Heart right ventricle (tissue), 16 donors: ENCODE measurements at regions not wholly inside any gene's neighbourhood (a gene's known extent, or its start where the extent isn't known, plus 50 kb on each side); places are given as distances from the start of the nearest gene placed in this dataset.

Source experiments
- ATAC-seq, 8 donors: fragments of 200-7000 bp; cut with Tn5 transposase; one replicate each; pipeline ENCODE4 v1.9.1; 2020; ENCODE audit warnings: mild to moderate bottlenecking in 8 of 8, moderate library complexity in 8 of 8, moderate number of reproducible peaks in 1 of 8
- DNase-seq, 2 donors: peaks; one replicate each; pipeline ENCODE4 v3.0.0-alpha.2; 2020
- H3K27ac ChIP-seq, 10 donors: fragments of 200-600 bp; sonication (generic) in 2 of 10; one replicate each; pipeline versions ENCODE4 v1.5.0 to v1.8.0; 2020 to 2022; ENCODE audit warnings: mild to moderate bottlenecking in 3 of 10
- H3K27me3 ChIP-seq, 7 donors: fragments of 200-600 bp; one replicate each; pipeline ENCODE4 v1.8.0; 2021 to 2022; ENCODE audit warnings: mild to moderate bottlenecking in 2 of 7
- H3K36me3 ChIP-seq, 9 donors: fragments of 200-600 bp; sonication (generic) in 1 of 9; one replicate each; pipeline versions ENCODE4 v1.5.0 to v1.8.0; 2020 to 2022; ENCODE audit warnings: mild to moderate bottlenecking in 2 of 9
- H3K4me1 ChIP-seq, 9 donors: fragments of 200-600 bp; sonication (generic) in 1 of 9; one replicate each; pipeline versions ENCODE4 v1.5.0 to v1.8.0; 2020 to 2022; ENCODE audit warnings: mild to moderate bottlenecking in 4 of 9
- H3K4me3 ChIP-seq, 10 donors: fragments of 200-600 bp; sonication (generic) in 2 of 10; one replicate each; pipeline versions ENCODE4 v1.5.0 to v1.8.0; 2020 to 2022; ENCODE audit warnings: mild to moderate bottlenecking in 7 of 10, moderate library complexity in 2 of 10
- H3K9me3 ChIP-seq, 11 donors: fragments of 200-600 bp in 10 of 11; sonication (generic) in 2 of 11; one replicate each; pipeline versions ENCODE4 v1.5.0 to v1.8.0; 2013 to 2022; ENCODE audit warnings: mild to moderate bottlenecking in 2 of 11, control low read depth in 1 of 11, moderate library complexity in 1 of 11
- CTCF ChIP-seq, 9 donors: fragments of 200-600 bp; sonication (generic) in 2 of 9; IDR thresholded peaks; one replicate each; pipeline versions ENCODE4 v1.5.0 to v1.8.0; 2021 to 2022; ENCODE audit warnings: antibody characterized with exemption in 9 of 9, mild to moderate bottlenecking in 5 of 9, moderate library complexity in 1 of 9
- WGBS, 2 donors: extraction: QIAGEN DNeasy Blood & Tissue Kit; methylation state at CpG; one replicate each; pipeline ENCODE4 v1.1.7; 2013; ENCODE audit warnings: inconsistent platforms in 1 of 2; 5-methylcytosine and 5-hydroxymethylcytosine counted together
- intact Hi-C, 10 donors: fragments of 100-400 bp; cut with DNase I; formaldehyde crosslinking; loops; one replicate each; pipeline versions ENCODE4 v1.11.1 to v1.14.2; 2022
- donor health status: Arrhythmogenic right ventricular cardiomyopathy.
- donor health status: ischemic (EF 13 %, LVEDD 7.1; RV severe dilation, severe dysfunction).
- donor health status: healthy with polysubstance abuse.
- donor health status: DM: no; HTN: yes; CAD: no.
- donor health status: DM: no; HTN: no; CAD: no.
- donor health status: ischemic (EF 25% LVEDD 6.9; RV normal size, moderate dysfunction).
- donor health status: ischemic (EF 25% LVEDD 5.7; RV mildly dilated, moderate dysfunction).
- donor health status: healthy.
- donor health status: DM: yes; HTN: yes; CAD: no.
- donor health status: Ischemic cardiomyopathy.
- donor health status: ischemic (EF 35%, LVEDD 5.7; RV mildly dilated, moderate dysfunction).
- donor health status: nonischemic (EF 11% LVEDD 7.7; RV severe dilation, severe dysfunction).
- donor health status: DM: yes; HTN: yes; CAD: no.
- donor health status: PGD.
- donor health status: ischemic (EF 29% LVEDD 5.4; RV normal size, mild dysfunction).
- donor health status: nonischemic (EF 23%, LVEDD 6.1; RV moderate dilation, normal function).

GRCh38 chr5:174283211-174284005, 237.9 kb downstream of the NSG2 start:
- no peak overlapping the region for H3K4me3 ChIP-seq
- DNase-seq: no peak
- no peak overlapping the region for H3K27ac ChIP-seq
- no peak for TF ChIP-seq CTCF (IDR thresholded peaks at IDR 0.05)
- no peaks in the 10 kb centered on the region for H3K36me3 ChIP-seq
- ATAC-seq: no peak
- intact Hi-C loops: no loop called here
- H3K4me1 ChIP-seq: no peaks in the 10 kb centered on the region
- peaks cover 0 to 29% (median 5%) of the 10 kb centered on the region in 7 donors for H3K27me3 ChIP-seq
- H3K9me3 ChIP-seq: no peaks in the 10 kb centered on the region
- WGBS, 2 donors: 88 to 91% methylated on average over 9 of the region's 9 CpGs

DNA sequence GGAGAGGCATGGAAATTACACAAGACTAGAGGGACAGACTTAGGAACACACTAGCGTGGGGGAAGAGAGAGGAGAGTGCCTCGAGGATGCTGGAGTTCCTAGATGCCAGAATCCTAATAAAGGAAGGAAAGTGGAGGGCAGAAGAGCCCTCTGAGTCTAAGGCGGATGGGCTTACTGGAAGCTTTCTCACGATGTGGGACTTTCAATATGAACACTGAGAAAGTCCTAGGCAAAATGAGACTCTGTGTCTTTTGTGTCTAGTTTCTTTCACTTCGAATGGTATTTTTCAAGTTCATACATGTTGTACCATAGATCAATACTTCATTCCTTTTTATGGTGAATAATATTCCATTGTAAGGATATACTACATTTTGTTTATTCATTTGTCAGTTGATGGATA, 239.4 kb downstream of the NSG2 start:
- Histone ChIP-seq H3K27me3 (peaks cover 0 to 29% (median 5%) of the 10 kb centered on the region in 7 donors), H3K4me1 (no peaks in the 10 kb centered on the region), H3K27ac (no peak overlapping the region), H3K4me3 (no peak overlapping the region), H3K36me3 (no peaks in the 10 kb centered on the region), H3K9me3 (peaks cover 0 to 6% (median 0%) of the 10 kb centered on the region in 11 donors)
- ATAC-seq (no peak), DNase-seq (no peak)
- WGBS, 2 donors: 61 to 63% methylated on average over 5 of the region's 5 CpGs
- no peak for TF ChIP-seq CTCF (IDR thresholded peaks at IDR 0.05)
- intact Hi-C loops: no loop called here

- TF ChIP-seq CTCF (IDR thresholded peaks at IDR 0.05): no peak
- intact Hi-C loops: no loop called here
- H3K4me1 ChIP-seq: no peaks in the 10 kb centered on the region
- DNase-seq (no peak), ATAC-seq (no peak)
- H3K27me3 ChIP-seq: peaks cover 0 to 18% (median 3%) of the 10 kb centered on the region in 7 donors
- peaks cover 0 to 15% (median 8%) of the 10 kb centered on the region in 11 donors for H3K9me3 ChIP-seq
- 85% methylated on average over 4 of the region's 4 CpGs for WGBS, 2 donors
- H3K4me3 ChIP-seq: no peak overlapping the region
- no peak overlapping the region for H3K27ac ChIP-seq
- H3K36me3 ChIP-seq: no peaks in the 10 kb centered on the region
Measured at GRCh38 chr5:174287761-174288160, 242.3 kb downstream of the NSG2 start.

DNA sequence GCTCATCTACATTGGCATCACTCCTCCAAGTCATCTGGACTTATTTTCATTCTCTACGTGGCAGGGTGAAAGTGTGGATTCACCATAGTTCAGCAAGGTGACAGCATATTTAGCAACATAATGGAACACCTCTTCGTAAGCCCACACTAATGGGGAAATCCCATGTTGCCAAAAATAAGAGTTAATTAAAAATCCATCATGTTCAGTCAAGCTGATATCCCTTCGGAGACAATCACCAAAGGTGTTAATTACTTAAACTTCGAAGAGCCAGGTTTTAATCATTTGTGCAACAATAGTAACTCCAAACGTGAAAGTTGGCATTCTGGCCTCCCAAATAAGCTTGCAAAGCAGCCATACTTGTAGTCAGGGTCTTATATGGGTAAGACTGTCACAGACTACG, 242.9 kb downstream of the NSG2 start:
- Histone ChIP-seq H3K36me3 (no peaks in the 10 kb centered on the region), H3K27me3 (peaks cover 0 to 15% (median 3%) of the 10 kb centered on the region in 7 donors), H3K27ac (no peak overlapping the region), H3K4me1 (no peaks in the 10 kb centered on the region), H3K9me3 (peaks cover 0 to 15% (median 8%) of the 10 kb centered on the region in 11 donors), H3K4me3 (no peak overlapping the region)
- TF ChIP-seq CTCF (IDR thresholded peaks at IDR 0.05): no peak
- no peak for DNase-seq
- ATAC-seq: no peak
- 75% methylated on average over 6 of the region's 6 CpGs for WGBS, 2 donors
- intact Hi-C loops: no loop called here
